PC-9 (cell line): ENCODE measurements at regions not wholly inside any gene's neighbourhood (a gene's known extent, or its start where the extent isn't known, plus 50 kb on each side); places are given as distances from the start of the nearest gene placed in this dataset.
A peak's percentile ranks its signal among the peaks of the same experiment; 100 is the strongest.

Experiments
- BruUV-seq: library from RNA; stranded (reverse); fragments of 400-500 nt; replicated peaks from 2 replicates; lab custom pipeline; 2021; lab: Mats Ljungman, UMichigan
- CTCF ChIA-PET: fragments of 300-600 bp; sonication (Branson Sonifier 250); formaldehyde crosslinking; loops from one replicate; lab custom pipeline; 2022; ENCODE audit warnings: antibody characterized with exemption; lab: Charles Lee
- POLR2A ChIA-PET: fragments of 300-600 bp; sonication (Branson Sonifier 250); formaldehyde crosslinking; loops from one replicate; lab custom pipeline; 2022; ENCODE audit warnings: antibody characterized with exemption; ENCODE audit not compliant: unreplicated experiment; lab: Charles Lee
- DNase-seq, 2 experiments: peaks; one replicate each; pipeline versions ENCODE4 v3.0.0 to v3.0.0-alpha.2; 2015 to 2022; ENCODE audit warnings: mixed read lengths in 1 of 2
- H2AFZ ChIP-seq: fragments of 200-600 bp; sonication (generic); 2 replicates; pipeline ENCODE4 v1.8.1; 2017; ENCODE audit warnings: antibody characterized with exemption
- H3F3A ChIP-seq: fragments of 200-600 bp; sonication (generic); 2 replicates; pipeline ENCODE4 v1.8.1; 2017; ENCODE audit warnings: antibody characterized with exemption, mild to moderate bottlenecking, low read depth; ENCODE audit not compliant: insufficient read depth
- H3K27ac ChIP-seq: fragments of 200-600 bp; sonication (generic); 2 replicates; pipeline ENCODE4 v1.6.1; 2016; ENCODE audit warnings: mixed run types
- H3K27me3 ChIP-seq: fragments of 200-600 bp; sonication (generic); 2 replicates; pipeline ENCODE4 v1.6.1; 2016; ENCODE audit warnings: low read depth, mixed run types; ENCODE audit not compliant: insufficient read depth
- H3K36me3 ChIP-seq: fragments of 200-600 bp; sonication (generic); 2 replicates; pipeline ENCODE4 v1.6.1; 2016; ENCODE audit warnings: low read depth, mixed run types
- H3K4me1 ChIP-seq: fragments of 200-600 bp; sonication (generic); replicated peaks from 2 replicates; pipeline ENCODE4 v1.6.1; 2016; ENCODE audit warnings: mixed run types; ENCODE audit not compliant: insufficient read depth
- H3K4me2 ChIP-seq: fragments of 200-600 bp; sonication (generic); 2 replicates; pipeline ENCODE4 v1.6.1; 2017; ENCODE audit warnings: mixed run types
- H3K4me3 ChIP-seq: fragments of 200-600 bp; sonication (generic); 2 replicates; pipeline ENCODE4 v1.6.1; 2016; ENCODE audit warnings: mixed run types
- H3K79me2 ChIP-seq: fragments of 200-600 bp; sonication (generic); 2 replicates; pipeline ENCODE4 v1.6.1; 2017; ENCODE audit warnings: low read depth, mixed run types
- H3K9me2 ChIP-seq: fragments of 200-600 bp; sonication (generic); 2 replicates; pipeline ENCODE4 v1.8.1; 2017; ENCODE audit warnings: mild to moderate bottlenecking; ENCODE audit not compliant: insufficient read depth
- H3K9me3 ChIP-seq: fragments of 200-600 bp; sonication (generic); 2 replicates; pipeline ENCODE4 v1.8.1; 2016; ENCODE audit warnings: low read depth; ENCODE audit not compliant: insufficient read depth
- H4K20me1 ChIP-seq: fragments of 200-600 bp; sonication (generic); 2 replicates; pipeline ENCODE4 v1.8.1; 2017; ENCODE audit not compliant: insufficient read depth
- EZH2 ChIP-seq: fragments of 200-600 bp; sonication (generic); IDR thresholded peaks from 2 replicates; pipeline ENCODE4 v1.8.0; 2017; ENCODE audit warnings: antibody characterized with exemption, low read depth
- intact Hi-C: fragments of 100-400 bp; cut with micrococcal nuclease; formaldehyde crosslinking; loops from one replicate; pipeline ENCODE4 v1.10.0; 2022; ENCODE audit not compliant: unreplicated experiment
- TF ChIP-seq, protein P1 (sequence below): fragments of 200-600 bp; sonication (generic); conservative IDR thresholded peaks from 2 replicates; pipeline ENCODE4 v1.6.1; 2017; ENCODE audit warnings: mixed run types, antibody characterized with exemption, mild to moderate bottlenecking, moderate library complexity

DNA sequence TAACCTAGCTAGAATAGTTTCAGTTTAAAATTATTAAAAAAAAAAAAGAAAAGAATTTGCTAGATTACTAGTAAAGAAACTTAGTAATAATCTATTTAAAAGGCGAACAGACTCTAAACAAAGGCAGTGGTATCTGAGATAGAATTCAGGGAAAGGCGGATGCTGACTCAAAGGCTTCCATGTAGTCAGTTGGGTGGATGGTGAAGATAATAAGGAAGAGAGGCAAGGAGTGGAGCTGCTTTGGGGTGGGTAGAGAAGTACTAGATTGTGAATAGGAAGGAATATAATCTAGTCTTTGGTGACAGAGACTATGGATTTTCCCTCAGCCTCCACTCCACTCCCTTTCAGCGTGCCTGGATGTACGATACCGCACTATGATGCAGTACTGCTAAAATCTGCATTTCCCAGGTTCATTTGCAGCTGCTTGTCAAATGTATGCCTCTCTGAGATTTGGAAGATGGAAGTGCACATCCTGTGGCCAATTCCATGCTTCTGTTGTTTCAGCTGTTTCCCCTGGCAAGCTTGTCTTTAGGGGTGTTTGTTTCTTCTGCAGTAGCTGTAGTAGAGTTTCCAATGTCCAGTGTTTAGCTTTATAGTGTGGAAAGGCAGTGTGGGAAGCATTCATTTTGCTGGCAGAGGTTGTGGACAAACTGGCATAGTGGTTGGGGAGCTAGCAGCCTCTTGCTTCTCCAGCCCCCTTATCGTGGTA lies 184.6 kb upstream of the NRIP1 start:
- H3K9me3 ChIP-seq: peaks cover 3% of the 10 kb centered on the region; the same call in 1 of the 2 replicates
- intact Hi-C loops: no loop called here
- H4K20me1 ChIP-seq: no peaks in the 10 kb centered on the region
- TF ChIP-seq, protein P1, sequence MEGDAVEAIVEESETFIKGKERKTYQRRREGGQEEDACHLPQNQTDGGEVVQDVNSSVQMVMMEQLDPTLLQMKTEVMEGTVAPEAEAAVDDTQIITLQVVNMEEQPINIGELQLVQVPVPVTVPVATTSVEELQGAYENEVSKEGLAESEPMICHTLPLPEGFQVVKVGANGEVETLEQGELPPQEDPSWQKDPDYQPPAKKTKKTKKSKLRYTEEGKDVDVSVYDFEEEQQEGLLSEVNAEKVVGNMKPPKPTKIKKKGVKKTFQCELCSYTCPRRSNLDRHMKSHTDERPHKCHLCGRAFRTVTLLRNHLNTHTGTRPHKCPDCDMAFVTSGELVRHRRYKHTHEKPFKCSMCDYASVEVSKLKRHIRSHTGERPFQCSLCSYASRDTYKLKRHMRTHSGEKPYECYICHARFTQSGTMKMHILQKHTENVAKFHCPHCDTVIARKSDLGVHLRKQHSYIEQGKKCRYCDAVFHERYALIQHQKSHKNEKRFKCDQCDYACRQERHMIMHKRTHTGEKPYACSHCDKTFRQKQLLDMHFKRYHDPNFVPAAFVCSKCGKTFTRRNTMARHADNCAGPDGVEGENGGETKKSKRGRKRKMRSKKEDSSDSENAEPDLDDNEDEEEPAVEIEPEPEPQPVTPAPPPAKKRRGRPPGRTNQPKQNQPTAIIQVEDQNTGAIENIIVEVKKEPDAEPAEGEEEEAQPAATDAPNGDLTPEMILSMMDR: no peak
- TF ChIP-seq EZH2: no peak
- POLR2A ChIA-PET: interaction anchor here (0.6 kb wide), 2 partner anchors 38 to 193 kb away, joined by 3 to 6 read pairs; no protein-coding TSS in a partner anchor
- H3K4me1 ChIP-seq: peaks cover 14% of the 10 kb centered on the region
- CTCF ChIA-PET: interaction anchor here (0.5 kb wide), 1 partner anchor 15 kb away, joined by 4 read pairs; no protein-coding TSS in a partner anchor
- H3K9me2 ChIP-seq: no peaks in the 10 kb centered on the region
- no peaks in the 10 kb centered on the region for H3K27me3 ChIP-seq
- DNase-seq: no peak
- no peak overlapping the region for H2AFZ ChIP-seq
- no peak overlapping the region for H3K4me3 ChIP-seq
- no peaks in the 10 kb centered on the region for H3F3A ChIP-seq
- H3K27ac ChIP-seq: no peak overlapping the region
- H3K79me2 ChIP-seq: no peaks in the 10 kb centered on the region
- H3K36me3 ChIP-seq: no peaks in the 10 kb centered on the region
- H3K4me2 ChIP-seq: no peak overlapping the region
- BruUV-seq: no TSS peak

DNA sequence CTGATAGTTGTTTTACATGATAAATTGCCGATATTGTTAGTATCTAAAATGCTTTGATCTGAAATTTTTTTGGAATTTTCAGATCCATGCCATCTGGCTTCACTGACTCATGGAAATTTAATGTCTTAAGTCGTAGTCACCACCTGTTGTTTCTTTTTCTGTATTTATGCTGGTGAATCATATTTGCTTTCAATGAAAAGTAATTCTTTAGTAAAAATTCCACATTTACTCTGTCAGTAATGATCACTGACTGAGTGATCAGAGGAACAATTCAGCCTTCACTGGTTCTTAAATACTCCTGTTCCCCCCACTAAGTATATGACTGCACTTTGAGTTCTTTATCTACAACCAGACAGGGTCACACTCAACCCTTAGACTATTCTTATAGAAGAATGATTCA lies 185.6 kb upstream of the NRIP1 start:
- Histone ChIP-seq H3K4me3 (no peak overlapping the region), H3K9me2 (no peaks in the 10 kb centered on the region), H3K9me3 (peaks cover 3% of the 10 kb centered on the region; the same call in 1 of the 2 replicates), H3K36me3 (no peaks in the 10 kb centered on the region), H3K27ac (no peak overlapping the region), H3K79me2 (no peaks in the 10 kb centered on the region), H4K20me1 (no peaks in the 10 kb centered on the region), H2AFZ (no peak overlapping the region), H3K4me2 (0 out of 2 replicates have a peak overlapping the region, but pooled peaks have one; percentile 21), H3K4me1 (peaks cover 14% of the 10 kb centered on the region), H3F3A (no peaks in the 10 kb centered on the region), H3K27me3 (no peaks in the 10 kb centered on the region)
- CTCF ChIA-PET: no interaction called here
- no peak for TF ChIP-seq EZH2
- intact Hi-C loops: no loop called here
- POLR2A ChIA-PET: no interaction called here
- DNase-seq: peak in 1 of 2 experiments; percentile 53
- no TSS peak for BruUV-seq

DNA sequence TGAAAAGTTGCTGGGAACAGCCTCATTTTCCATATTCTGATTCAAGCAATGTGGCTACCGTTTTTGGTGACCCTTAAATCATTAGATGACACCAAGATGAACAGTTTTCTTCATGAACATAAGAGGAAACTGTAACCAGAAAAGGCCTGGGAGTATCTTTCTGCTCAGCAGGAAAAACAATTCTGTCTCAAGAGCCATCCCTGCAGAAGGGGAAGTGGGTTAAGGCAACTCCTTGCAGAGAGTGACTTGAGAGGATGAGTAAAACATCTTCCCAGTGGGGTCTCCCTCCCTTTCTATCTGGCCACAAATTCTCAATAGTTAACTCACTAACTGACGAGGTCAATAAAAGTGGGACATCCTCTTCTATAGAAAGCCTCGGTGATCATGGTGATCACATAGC lies 187.6 kb upstream of the NRIP1 start:
- no peak for TF ChIP-seq EZH2
- TF ChIP-seq, protein P1: no peak
- Histone ChIP-seq H3K27me3 (no peaks in the 10 kb centered on the region), H3K4me2 (no peak overlapping the region), H3K4me1 (peaks cover 14% of the 10 kb centered on the region), H4K20me1 (no peaks in the 10 kb centered on the region), H3K9me3 (peaks cover 3% of the 10 kb centered on the region; the same call in 1 of the 2 replicates), H3K27ac (no peak overlapping the region), H3K4me3 (no peak overlapping the region), H3K9me2 (no peaks in the 10 kb centered on the region), H3K79me2 (no peaks in the 10 kb centered on the region), H3F3A (no peaks in the 10 kb centered on the region), H2AFZ (no peak overlapping the region), H3K36me3 (no peaks in the 10 kb centered on the region)
- BruUV-seq: no TSS peak
- ChIA-PET POLR2A (no interaction called here), CTCF (no interaction called here)
- DNase-seq: no peak
- intact Hi-C loops: no loop called here
